H1 (cell line): ENCODE measurements at regions not wholly inside any gene's neighbourhood (a gene's known extent, or its start where the extent isn't known, plus 50 kb on each side); places are given as distances from the start of the nearest gene placed in this dataset.

Source experiments
- EP300 ChIP-seq, 2 experiments: IDR thresholded peaks; 1 replicate in 1 of 2; 2 replicates in 1 of 2; pipeline ENCODE4 v1.6.1; 2011 to 2012; ENCODE audit warnings: low read depth in 2 of 2, low read length in 2 of 2, mild to moderate bottlenecking in 2 of 2, borderline replicate concordance in 1 of 2, inconsistent platforms in 1 of 2, moderate library complexity in 1 of 2

DNA sequence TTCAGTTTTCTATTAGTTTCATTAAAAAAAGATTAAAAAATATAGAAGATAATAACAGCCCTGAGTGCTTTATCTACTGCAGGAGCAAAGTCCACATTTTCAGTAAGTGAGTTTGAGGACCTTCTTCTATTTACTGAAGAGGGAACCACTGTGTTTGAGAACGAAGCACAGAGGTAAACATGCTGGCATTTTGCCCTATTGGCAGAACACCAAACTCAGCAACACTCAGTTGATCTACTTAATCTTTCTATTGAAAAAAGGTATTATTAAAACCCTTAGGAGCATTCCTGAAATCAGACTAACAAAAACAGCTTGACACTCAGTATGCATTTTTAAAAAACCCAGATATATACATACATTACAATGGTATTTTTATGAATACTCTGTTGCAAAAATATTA lies 1496.7 kb downstream of the TECRL start (continued):
- no peak for TF ChIP-seq EP300 (IDR thresholded peaks at IDR 0.05; ENCODE audit: borderline replicate concordance in 1 of 2, low read depth in 2 of 2, low read length in 2 of 2)
- TF ChIP-seq, all 59 proteins: peak for 0
